ENCODE measurements at regions not wholly inside any gene's neighbourhood (a gene's known extent, or its start where the extent isn't known, plus 50 kb on each side); places are given as distances from the start of the nearest gene placed in this dataset.

- TF ChIP-seq CTCF (IDR thresholded peaks at IDR 0.05; ENCODE audit: borderline replicate concordance, insufficient read depth, low read depth, low read length), result no peak
- H3K4me3 ChIP-seq (ENCODE audit: low read depth, low read length), result no peak overlapping the region
These were observed 59.3 kb upstream of the EXOC6 start for GRCh38 chr10:92789067-92789466.

GRCh38 chr10:92789786-92790185 lies 58.5 kb upstream of the EXOC6 start:
- TF ChIP-seq CTCF (IDR thresholded peaks at IDR 0.05; ENCODE audit: borderline replicate concordance, insufficient read depth, low read depth, low read length), result no peak
- H3K4me3 ChIP-seq (ENCODE audit: low read depth, low read length), result no peak overlapping the region

- no peak for TF ChIP-seq CTCF (IDR thresholded peaks at IDR 0.05; ENCODE audit: borderline replicate concordance, insufficient read depth, low read depth, low read length)
These were observed 57.9 kb upstream of the EXOC6 start for GRCh38 chr10:92790440-92790839.

GRCh38 chr10:92792661-92793060 lies 55.7 kb upstream of the EXOC6 start:
- no peak overlapping the region for H3K4me3 ChIP-seq (ENCODE audit: low read depth, low read length)
- no peak for TF ChIP-seq CTCF (IDR thresholded peaks at IDR 0.05; ENCODE audit: borderline replicate concordance, insufficient read depth, low read depth, low read length)

More at GRCh38 chr10:92790440-92790839, 57.9 kb upstream of the EXOC6 start:
- no peak overlapping the region for H3K4me3 ChIP-seq (ENCODE audit: low read depth, low read length)

Data from GM12875 (cell line).